ENCODE measurements at regions not wholly inside any gene's neighbourhood (a gene's known extent, or its start where the extent isn't known, plus 50 kb on each side); places are given as distances from the start of the nearest gene placed in this dataset.
"Not testable (repeated sequence)": the region's sequence is repeated elsewhere in the genome, so short reads cannot be mapped to it uniquely, and the experiment has no call there.

- no peak for DNase-seq (ENCODE audit: low read depth, low spot score)
These were observed 91.4 kb upstream of the LHX1 start for GRCh38 chr17:36845916-36846315.

- no peak for DNase-seq (ENCODE audit: low read depth, low spot score)
These were observed 90.6 kb upstream of the LHX1 start for GRCh38 chr17:36846410-36847292.

GRCh38 chr17:36848008-36848902 is 89.0 kb upstream of the LHX1 start:
- DNase-seq (ENCODE audit: low read depth, low spot score): no peak

- DNase-seq (ENCODE audit: low read depth, low spot score): not testable (repeated sequence)
These were observed 88.3 kb upstream of the LHX1 start for GRCh38 chr17:36849020-36849419.

- no peak for DNase-seq (ENCODE audit: low read depth, low spot score)
These were observed 87.4 kb upstream of the LHX1 start for GRCh38 chr17:36849871-36850348.

- DNase-seq (ENCODE audit: low read depth, low spot score): no peak
These were observed 86.5 kb upstream of the LHX1 start for GRCh38 chr17:36850790-36851189.

- no peak for DNase-seq (ENCODE audit: low read depth, low spot score)
These were observed 86.0 kb upstream of the LHX1 start for GRCh38 chr17:36851250-36851649.

GRCh38 chr17:36852478-36852877 is 84.8 kb upstream of the LHX1 start:
- DNase-seq (ENCODE audit: low read depth, low spot score): not testable (repeated sequence)

- DNase-seq (ENCODE audit: low read depth, low spot score): no peak
These were observed 82.3 kb upstream of the LHX1 start for GRCh38 chr17:36854982-36855381.

- DNase-seq (ENCODE audit: low read depth, low spot score): no peak
These were observed 81.8 kb upstream of the LHX1 start for GRCh38 chr17:36855459-36855858.

- no peak for DNase-seq (ENCODE audit: low read depth, low spot score)
These were observed 81.1 kb upstream of the LHX1 start for GRCh38 chr17:36856222-36856621.

GRCh38 chr17:36856903-36857381 is 80.3 kb upstream of the LHX1 start:
- no peak for DNase-seq (ENCODE audit: low read depth, low spot score)

GRCh38 chr17:36857698-36858097 is 79.6 kb upstream of the LHX1 start:
- no peak for DNase-seq (ENCODE audit: low read depth, low spot score)

GRCh38 chr17:36858119-36859002 is 78.9 kb upstream of the LHX1 start:
- no peak for DNase-seq (ENCODE audit: low read depth, low spot score)

GRCh38 chr17:36859003-36859300 is 78.3 kb upstream of the LHX1 start:
- no peak for DNase-seq (ENCODE audit: low read depth, low spot score)

GRCh38 chr17:36859706-36860105 is 77.6 kb upstream of the LHX1 start:
- no peak for DNase-seq (ENCODE audit: low read depth, low spot score)

- DNase-seq (ENCODE audit: low read depth, low spot score): no peak
These were observed 75.7 kb upstream of the LHX1 start for GRCh38 chr17:36861531-36861930.

GRCh38 chr17:36862116-36862920 is 75.0 kb upstream of the LHX1 start:
- no peak for DNase-seq (ENCODE audit: low read depth, low spot score)

- no peak for DNase-seq (ENCODE audit: low read depth, low spot score)
These were observed 74.1 kb upstream of the LHX1 start for GRCh38 chr17:36863131-36863530.

Data from iPS DF 19.7 (cell line).